Hypothalamus (tissue), 51 donors: ENCODE measurements at regions not wholly inside any gene's neighbourhood (a gene's known extent, or its start where the extent isn't known, plus 50 kb on each side); places are given as distances from the start of the nearest gene placed in this dataset.
"Not testable (repeated sequence)": the region's sequence is repeated elsewhere in the genome, so short reads cannot be mapped to it uniquely, and the experiment has no call there.

Experiments
- DNase-seq, 51 donors: peaks; one replicate each; lab custom pipeline; 2025; lab: John Stamatoyannopoulos, UW

DNA sequence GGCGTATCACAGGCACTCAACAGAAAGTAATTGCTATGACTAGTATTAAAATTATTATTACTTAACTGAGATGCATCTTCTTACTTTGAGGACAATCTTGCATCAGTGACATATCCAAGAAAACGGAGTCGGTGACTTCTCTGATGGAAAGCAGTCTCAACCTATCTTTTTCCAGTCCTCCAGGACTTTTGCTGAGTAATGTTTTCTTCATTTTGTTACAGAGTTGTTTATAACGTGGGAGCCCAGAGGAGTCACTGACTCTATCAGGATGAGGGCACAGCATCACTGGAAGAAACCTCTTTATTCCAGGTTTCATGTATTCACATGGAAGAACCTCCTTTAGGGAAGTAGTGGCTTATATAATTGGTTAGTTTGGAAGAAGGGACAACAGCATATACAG is 51.5 kb upstream of the MELK start:
- no peak for DNase-seq

DNA sequence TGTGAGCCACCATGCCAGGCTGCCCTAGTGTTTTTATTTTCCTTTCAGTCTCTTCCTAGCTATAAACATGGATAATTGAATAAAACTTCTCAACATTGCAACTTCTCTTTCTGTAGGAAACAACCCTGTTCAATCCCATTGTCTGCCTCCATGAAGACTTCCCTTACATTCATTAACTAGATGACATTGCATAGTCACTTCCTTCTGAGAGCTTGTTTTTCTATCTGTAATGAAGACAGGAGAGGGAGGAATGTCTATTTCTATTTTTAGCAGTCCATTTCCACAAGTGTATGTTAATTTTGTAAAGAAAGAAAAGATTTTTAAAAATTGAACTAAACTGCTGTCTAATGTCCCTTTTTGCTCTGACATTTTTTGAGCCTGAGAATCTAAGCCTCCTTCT is 55.6 kb upstream of the MELK start:
- no peak for DNase-seq

DNA sequence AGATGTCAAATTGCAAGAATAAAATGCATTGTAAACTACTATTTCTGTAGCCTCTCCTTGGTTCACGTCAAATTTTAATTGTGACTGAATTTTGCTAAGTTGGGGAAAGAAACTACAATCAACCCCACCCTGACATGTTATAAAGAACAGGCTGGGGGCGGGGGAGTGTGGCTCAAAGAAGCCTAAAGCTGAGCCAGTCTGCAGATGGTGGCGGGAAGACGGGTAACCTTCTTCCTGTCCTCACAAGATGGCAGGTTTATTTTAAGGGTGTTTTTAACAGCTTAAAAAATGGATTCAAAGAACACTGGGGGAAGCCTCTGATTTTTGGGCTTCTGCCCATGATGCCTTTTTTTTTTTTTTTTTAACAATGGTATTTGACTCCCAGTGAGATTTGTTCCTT is 68.5 kb upstream of the MELK start:
- DNase-seq = no peak

- no peak for DNase-seq
Observed at GRCh38 chr9:36503172-36504088, 69.3 kb upstream of the MELK start.

DNA sequence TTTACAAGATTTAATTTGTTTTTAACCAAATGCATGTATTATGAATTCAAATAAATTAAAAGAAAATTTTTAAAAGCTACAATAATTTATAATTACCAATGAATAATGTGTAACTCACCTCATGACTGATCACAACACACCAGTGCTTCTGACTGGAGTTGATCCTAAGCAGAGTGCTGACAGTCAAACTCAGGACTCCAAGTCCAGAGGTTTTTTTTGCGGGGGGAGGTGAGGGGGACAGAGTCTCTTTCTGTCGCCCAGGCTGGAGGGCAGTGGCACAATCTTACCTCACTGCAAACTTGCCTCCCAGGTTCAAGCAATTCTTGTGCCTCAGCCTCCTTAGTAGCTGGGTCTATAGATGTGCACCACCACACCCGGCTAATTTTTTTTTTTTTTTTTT is 71.0 kb upstream of the MELK start:
- no peak for DNase-seq

DNA sequence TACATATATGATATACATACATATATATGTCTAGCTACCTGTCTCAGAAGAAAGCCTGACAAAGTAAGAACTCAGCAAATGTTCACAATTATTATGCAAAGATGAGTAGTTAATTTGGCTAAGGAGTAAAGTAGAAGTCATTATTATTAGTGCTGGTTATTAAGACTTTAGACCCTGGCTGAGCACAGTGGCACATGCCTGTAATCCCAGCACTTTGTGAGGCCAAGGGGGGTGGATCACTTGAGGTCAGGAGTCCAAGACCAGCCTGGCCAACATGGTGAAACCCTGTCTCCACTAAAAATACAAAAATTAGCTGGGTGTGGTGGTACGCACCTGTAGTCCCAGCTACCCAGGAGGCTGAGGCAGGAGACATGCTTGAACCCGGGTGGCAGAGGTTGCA is 71.8 kb upstream of the MELK start:
- DNase-seq = not testable (repeated sequence)

DNA sequence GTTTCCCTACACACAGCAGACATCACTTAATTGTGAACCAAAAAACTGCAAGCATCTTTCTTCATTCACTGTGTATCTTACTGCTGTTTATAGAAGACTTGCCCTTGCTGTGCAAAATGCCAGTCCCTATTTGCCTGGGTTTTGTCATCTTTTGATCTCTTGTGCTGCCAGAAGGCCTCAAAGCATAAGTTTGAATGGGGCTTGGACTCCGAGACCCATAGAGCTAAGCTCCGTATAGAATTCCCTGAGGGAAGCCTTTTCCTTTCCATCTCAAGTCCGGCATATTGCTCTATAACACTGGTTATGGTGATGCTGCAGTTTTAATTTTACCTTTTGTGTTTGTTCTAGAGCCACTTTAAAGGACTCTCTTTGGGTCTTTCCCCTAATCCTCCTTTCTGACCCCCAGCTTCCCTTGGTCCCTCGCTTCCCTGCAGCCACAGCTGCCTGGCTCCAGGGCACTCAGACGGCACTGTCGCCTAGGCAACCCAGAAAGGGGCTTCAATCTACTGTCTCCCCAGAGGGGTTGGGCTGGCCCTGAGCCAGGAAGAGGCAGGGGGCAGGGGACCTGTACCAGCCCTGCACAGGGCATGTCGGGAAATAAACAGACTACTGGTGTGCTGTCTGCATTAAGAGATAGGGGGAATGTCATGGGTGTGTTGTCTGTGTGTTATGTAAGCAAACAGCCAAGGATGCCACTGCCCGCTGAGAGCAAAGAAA is 73.4 kb upstream of the MELK start:
- DNase-seq = peak in 7 of 51 donors; percentile 3 to 30 (median 12)

DNA sequence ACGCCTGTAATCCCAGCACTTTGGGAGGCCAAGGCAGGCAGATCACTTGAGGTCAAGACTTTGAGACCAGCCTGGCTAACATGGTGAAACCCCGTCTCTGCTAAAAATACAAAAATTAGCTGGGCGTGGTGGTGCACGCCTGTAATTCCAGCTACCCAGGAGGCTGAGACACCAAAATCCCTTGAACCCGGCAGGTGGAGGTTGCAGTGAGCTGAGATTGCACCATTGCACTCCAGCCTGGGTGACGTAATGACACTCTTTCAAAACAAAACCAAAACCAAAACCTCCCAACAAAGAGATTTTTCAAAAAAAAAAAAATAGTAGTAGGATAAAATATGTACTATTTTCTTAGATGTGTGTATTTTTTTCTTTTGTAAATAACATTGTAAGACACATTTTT is 79.1 kb upstream of the MELK start:
- not testable (repeated sequence) for DNase-seq

DNA sequence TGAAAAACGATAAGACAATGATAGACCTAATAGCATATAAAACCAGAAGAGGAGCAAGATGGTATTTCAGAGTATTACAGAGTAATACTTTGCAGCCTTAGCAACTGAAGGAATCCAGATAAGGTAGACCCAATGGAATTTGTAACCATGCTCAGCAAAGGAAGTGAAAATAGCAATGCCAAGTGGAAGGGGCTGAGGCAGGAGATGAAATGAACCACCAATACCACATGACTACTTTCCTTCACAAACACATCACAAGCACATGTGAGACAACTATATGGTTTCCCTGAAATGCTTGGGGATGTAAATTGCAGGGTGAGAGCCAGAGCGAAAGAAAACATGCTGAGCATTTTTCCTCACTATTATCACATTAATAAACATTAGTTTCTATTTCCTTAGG is 79.8 kb upstream of the MELK start:
- DNase-seq = no peak

DNA sequence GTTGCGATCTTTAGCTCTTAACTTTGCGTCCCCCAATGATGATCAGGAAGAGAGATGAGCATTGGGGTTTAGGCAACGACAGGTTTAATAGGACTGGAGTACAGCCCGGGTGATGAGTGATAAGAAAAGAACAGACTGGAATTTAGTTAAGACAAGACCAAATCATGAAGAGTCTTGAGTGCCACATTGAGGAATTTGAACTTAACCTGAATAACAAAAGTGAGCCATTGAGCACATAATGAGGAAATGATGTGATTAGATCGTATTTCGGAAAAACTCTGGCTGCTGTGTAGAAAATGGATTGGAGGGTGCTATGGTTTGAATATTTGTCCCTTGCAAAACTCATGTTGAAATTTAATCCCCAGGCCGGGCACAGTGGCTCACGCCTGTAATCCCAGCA is 83.2 kb upstream of the MELK start:
- no peak for DNase-seq

GRCh38 chr9:36488389-36488756 is 84.3 kb upstream of the MELK start:
- peak in 2 of 51 donors; percentile 49 to 52 for DNase-seq

GRCh38 chr9:36487482-36488388 is 85.0 kb upstream of the MELK start:
- peak in 50 of 51 donors; percentile 37 to 94 (median 82) for DNase-seq

DNA sequence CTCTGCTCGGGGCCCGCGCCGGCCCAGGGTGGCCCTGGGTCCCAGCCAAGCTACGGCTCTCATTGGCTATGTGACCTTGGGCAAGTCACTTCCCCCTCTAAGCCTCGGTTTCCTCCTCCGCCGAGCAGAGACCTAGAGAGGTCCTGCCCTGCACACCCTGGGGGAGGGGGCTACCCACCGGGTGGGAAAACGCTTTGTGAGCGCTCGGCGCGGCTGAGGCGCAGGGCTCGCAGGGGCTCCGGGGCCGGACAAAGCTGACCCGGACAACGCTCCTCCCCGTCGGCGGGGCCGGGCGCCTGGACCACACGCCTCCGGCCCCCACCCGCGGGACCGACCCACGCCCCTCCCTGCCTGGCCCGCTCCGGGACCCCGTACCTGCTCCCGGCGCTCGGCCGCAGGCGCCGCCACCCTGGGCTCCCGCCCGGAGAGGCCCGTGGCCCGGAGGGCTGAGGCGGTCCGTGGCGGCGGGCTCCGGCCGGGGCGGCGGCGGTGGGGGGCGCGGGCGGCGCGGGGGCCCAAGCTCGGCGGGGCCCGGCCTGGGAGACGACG is 85.7 kb upstream of the MELK start:
- DNase-seq = peak in 22 of 51 donors; percentile 6 to 62 (median 37)

GRCh38 chr9:36486329-36486932 is 86.3 kb upstream of the MELK start:
- DNase-seq = peak in 7 of 51 donors; percentile 20 to 61 (median 36)

GRCh38 chr9:36485647-36486328 is 85.7 kb upstream of the RNF38 start:
- peak in 1 of 51 donors; percentile 61 for DNase-seq

GRCh38 chr9:36484124-36484523 is 84.1 kb upstream of the RNF38 start:
- no peak for DNase-seq

- DNase-seq = peak in 22 of 51 donors; percentile 4 to 70 (median 28)
Observed at GRCh38 chr9:36479101-36479500, 79.0 kb upstream of the RNF38 start.

DNA sequence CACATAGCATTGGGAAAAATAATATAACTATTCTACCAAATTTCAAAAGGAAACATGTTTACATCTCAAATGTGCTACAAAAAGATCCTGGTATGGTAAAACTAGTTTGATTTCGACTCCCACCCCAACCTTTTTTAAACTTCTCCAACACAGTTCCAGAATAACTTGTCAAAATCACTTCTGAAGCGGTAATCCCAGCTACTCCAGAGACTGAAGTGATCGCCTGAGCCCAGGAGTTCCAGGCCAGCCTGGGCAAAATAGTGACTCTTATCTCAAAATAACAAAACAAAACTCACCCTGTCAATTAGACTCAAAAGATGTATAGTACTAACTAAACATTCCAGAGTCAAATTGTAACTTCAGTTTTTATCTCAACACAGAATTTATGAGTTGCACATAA is 71.3 kb upstream of the RNF38 start:
- no peak for DNase-seq

DNA sequence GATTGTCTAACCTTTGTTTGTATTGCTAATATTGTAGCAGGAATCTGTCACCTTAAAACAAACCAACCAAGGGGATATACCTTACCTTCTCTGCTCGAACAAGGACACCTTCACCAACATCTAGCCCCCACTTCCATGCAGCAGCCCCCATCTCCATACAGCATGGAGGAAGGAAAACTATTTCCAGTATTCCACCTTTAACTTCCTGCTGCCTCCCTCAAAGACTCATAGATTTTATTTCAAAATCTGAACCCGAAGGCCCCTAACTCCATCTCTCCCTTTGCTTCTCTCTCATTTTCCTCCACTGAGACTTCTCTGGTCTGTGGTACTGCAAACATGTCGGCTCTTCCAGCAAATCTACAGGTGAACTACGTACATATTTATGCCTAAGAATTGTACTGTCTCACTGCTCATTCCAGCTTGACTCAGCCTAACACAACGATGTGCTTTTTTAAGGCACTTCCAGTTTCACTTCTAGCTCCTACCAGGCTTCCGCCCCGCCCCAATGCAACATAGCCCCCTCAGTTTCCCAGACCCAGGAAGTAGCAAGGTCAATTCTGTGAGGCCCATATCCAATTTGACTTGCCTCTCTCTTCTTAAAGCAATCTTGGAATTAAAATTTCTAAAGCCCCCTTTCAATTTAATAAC is 70.7 kb upstream of the RNF38 start:
- peak in 9 of 51 donors; percentile 5 to 28 (median 12) for DNase-seq
